Nephron (organoid): ENCODE measurements at regions not wholly inside any gene's neighbourhood (a gene's known extent, or its start where the extent isn't known, plus 50 kb on each side); places are given as distances from the start of the nearest gene placed in this dataset.
A peak's percentile ranks its signal among the peaks of the same experiment; 100 is the strongest.

Experiments
- H3K27ac Mint-ChIP-seq, 3 experiments: 2 replicates each; pipeline ENCODE4 v1.8.0; 2020; ENCODE audit warnings: mixed read lengths in 3 of 3, mild to moderate bottlenecking in 2 of 3, moderate library complexity in 1 of 3
- H3K27me3 Mint-ChIP-seq: 2 replicates; pipeline ENCODE4 v1.8.0; 2021; ENCODE audit warnings: low read depth, mild to moderate bottlenecking, moderate library complexity, mixed read lengths
- H3K36me3 Mint-ChIP-seq: 2 replicates; pipeline ENCODE4 v1.8.0; 2020; ENCODE audit warnings: low read depth, mixed read lengths
- H3K4me1 Mint-ChIP-seq: 2 replicates; pipeline ENCODE4 v1.8.0; 2020; ENCODE audit warnings: mixed read lengths
- H3K4me3 Mint-ChIP-seq, 3 experiments: 2 replicates each; pipeline ENCODE4 v1.8.0; 2020; ENCODE audit warnings: mild to moderate bottlenecking in 3 of 3, mixed read lengths in 3 of 3, moderate library complexity in 2 of 3
- H3K9me3 Mint-ChIP-seq: 2 replicates; pipeline ENCODE4 v1.8.0; 2020; ENCODE audit warnings: mixed read lengths
- TF ChIP-seq, protein P1 (sequence below), 3 experiments: fragments of 200-600 bp; sonication (generic); IDR thresholded peaks; one replicate each; pipeline ENCODE4 v1.5.0; 2021; ENCODE audit warnings: antibody characterized with exemption in 3 of 3; ENCODE audit not compliant: unreplicated experiment in 3 of 3

DNA sequence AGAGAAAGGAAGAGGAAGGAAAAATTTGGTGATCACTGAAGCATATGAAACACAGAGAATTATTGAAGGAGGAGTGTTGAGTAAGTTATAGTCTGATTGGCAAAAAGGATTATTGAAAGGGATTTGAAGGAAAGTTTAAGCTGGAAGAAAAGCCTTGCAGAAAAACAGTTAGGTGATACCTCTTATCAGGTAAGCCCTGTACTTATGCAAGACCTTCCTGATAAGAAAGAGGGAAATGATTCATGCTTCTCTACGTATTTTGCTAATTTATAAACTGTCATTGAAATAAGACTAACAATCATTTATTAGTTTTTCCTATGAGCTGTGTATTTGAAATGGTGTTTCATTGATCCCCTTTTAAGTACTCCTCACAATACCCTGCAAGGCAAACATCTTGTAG, 793.9 kb upstream of the NRXN1 start:
- H3K9me3 Mint-ChIP-seq, result no peaks in the 10 kb centered on the region
- H3K4me3 Mint-ChIP-seq, result no peak overlapping the region
- H3K4me1 Mint-ChIP-seq, result no peaks in the 10 kb centered on the region
- no peak overlapping the region for H3K27ac Mint-ChIP-seq
- H3K27me3 Mint-ChIP-seq, result no peaks in the 10 kb centered on the region
- no peaks in the 10 kb centered on the region for H3K36me3 Mint-ChIP-seq
- TF ChIP-seq, protein P1, sequence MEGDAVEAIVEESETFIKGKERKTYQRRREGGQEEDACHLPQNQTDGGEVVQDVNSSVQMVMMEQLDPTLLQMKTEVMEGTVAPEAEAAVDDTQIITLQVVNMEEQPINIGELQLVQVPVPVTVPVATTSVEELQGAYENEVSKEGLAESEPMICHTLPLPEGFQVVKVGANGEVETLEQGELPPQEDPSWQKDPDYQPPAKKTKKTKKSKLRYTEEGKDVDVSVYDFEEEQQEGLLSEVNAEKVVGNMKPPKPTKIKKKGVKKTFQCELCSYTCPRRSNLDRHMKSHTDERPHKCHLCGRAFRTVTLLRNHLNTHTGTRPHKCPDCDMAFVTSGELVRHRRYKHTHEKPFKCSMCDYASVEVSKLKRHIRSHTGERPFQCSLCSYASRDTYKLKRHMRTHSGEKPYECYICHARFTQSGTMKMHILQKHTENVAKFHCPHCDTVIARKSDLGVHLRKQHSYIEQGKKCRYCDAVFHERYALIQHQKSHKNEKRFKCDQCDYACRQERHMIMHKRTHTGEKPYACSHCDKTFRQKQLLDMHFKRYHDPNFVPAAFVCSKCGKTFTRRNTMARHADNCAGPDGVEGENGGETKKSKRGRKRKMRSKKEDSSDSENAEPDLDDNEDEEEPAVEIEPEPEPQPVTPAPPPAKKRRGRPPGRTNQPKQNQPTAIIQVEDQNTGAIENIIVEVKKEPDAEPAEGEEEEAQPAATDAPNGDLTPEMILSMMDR (IDR thresholded peaks at IDR 0.05; ENCODE audit: unreplicated experiment in 3 of 3), result no peak

DNA sequence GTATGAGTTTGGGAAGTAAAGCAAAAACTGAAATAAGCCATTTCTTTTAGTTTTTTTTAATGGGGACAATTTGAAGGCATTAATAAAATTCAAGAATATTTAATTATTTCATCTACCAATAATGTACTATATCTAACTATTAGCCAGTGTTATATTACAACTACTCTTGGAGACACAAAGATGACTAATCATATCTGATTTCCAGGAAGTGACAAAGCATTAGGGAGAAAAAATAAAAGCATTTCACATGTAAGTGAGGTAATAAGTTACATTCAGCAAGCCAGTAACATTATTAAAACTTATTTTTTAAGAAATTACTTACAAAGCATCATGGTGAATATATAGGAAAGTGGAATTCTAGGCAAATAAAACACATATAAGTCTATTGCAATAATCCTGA, 781.3 kb upstream of the NRXN1 start:
- H3K9me3 Mint-ChIP-seq, result no peaks in the 10 kb centered on the region
- TF ChIP-seq, protein P1 (IDR thresholded peaks at IDR 0.05; ENCODE audit: unreplicated experiment in 3 of 3), result no peak
- H3K4me3 Mint-ChIP-seq, result no peak overlapping the region
- no peaks in the 10 kb centered on the region for H3K27me3 Mint-ChIP-seq
- no peaks in the 10 kb centered on the region for H3K36me3 Mint-ChIP-seq
- H3K27ac Mint-ChIP-seq, result no peak overlapping the region
- H3K4me1 Mint-ChIP-seq, result no peaks in the 10 kb centered on the region

DNA sequence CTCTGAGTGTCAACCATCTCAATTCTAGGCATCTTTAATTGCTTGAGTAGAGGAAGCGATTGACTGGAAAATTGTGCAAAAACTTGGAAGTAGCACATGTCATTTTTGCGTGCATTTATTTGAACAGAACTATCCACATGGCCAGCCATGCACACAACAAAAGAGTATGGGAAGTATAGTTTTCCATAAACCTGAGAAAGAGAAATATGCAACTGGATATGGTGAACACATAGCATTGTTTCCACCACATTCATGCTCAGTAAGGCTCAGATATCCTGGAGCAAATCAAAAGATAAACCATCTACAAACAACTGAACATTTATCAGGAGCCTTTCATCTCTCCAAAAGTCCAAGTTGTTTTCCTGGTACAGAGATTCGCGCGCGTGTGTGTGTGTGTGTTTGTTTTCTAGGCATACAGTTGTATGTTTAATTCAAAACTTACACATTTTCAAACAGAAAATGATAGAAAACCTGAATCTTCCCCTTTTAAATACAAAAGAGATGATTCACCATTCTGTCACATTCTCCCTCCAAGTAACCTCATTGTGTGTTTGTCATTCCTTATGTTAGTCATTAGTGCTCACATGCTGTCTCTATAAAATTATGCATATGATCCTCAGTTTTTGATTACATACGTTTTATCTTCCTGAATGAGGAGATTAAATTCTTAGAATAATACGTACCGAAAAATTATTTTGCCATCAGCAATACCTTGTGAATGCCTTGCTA, 780.4 kb upstream of the NRXN1 start:
- no peak overlapping the region for H3K27ac Mint-ChIP-seq
- TF ChIP-seq, protein P1 (IDR thresholded peaks at IDR 0.05; ENCODE audit: unreplicated experiment in 3 of 3), result no peak
- H3K4me1 Mint-ChIP-seq, result no peaks in the 10 kb centered on the region
- no peaks in the 10 kb centered on the region for H3K9me3 Mint-ChIP-seq
- no peaks in the 10 kb centered on the region for H3K27me3 Mint-ChIP-seq
- no peaks in the 10 kb centered on the region for H3K36me3 Mint-ChIP-seq
- H3K4me3 Mint-ChIP-seq, result no peak overlapping the region

DNA sequence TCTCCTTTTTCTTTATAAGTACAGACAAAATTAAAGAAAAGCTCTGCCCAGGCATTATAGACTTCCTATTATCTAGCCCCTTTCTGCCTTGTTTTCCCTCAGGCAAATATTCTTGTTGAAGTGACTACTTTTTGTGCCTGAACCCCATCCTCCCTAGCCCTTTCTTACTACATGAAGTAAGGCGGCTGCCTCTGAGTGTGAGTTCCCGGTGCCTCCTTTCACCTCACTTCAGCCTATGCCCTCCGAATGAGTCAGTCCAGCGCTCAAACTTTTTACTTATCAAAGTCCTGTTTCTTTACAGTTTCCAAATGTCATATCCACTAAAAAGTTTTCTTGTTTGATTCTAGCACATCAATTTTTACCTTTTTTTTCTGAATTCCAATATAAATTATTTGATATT, 778.3 kb upstream of the NRXN1 start:
- Mint-ChIP-seq H3K27me3 (no peaks in the 10 kb centered on the region), H3K9me3 (no peaks in the 10 kb centered on the region)

GRCh38 chr2:51807229-51807628, 775.3 kb upstream of the NRXN1 start:
- Mint-ChIP-seq H3K9me3 (peaks cover 1% of the 10 kb centered on the region), H3K27me3 (no peaks in the 10 kb centered on the region), H3K4me1 (no peaks in the 10 kb centered on the region), H3K4me3 (no peak overlapping the region), H3K27ac (no peak overlapping the region), H3K36me3 (no peaks in the 10 kb centered on the region)
- TF ChIP-seq, protein P1 (IDR thresholded peaks at IDR 0.05; ENCODE audit: unreplicated experiment in 3 of 3), result no peak

More for the DNA sequence above, 778.3 kb upstream of the NRXN1 start:
- H3K4me3 Mint-ChIP-seq, result no peak overlapping the region
- H3K27ac Mint-ChIP-seq, result no peak overlapping the region
- no peaks in the 10 kb centered on the region for H3K36me3 Mint-ChIP-seq
- no peaks in the 10 kb centered on the region for H3K4me1 Mint-ChIP-seq
- TF ChIP-seq, protein P1 (IDR thresholded peaks at IDR 0.05; ENCODE audit: unreplicated experiment in 3 of 3), result no peak

DNA sequence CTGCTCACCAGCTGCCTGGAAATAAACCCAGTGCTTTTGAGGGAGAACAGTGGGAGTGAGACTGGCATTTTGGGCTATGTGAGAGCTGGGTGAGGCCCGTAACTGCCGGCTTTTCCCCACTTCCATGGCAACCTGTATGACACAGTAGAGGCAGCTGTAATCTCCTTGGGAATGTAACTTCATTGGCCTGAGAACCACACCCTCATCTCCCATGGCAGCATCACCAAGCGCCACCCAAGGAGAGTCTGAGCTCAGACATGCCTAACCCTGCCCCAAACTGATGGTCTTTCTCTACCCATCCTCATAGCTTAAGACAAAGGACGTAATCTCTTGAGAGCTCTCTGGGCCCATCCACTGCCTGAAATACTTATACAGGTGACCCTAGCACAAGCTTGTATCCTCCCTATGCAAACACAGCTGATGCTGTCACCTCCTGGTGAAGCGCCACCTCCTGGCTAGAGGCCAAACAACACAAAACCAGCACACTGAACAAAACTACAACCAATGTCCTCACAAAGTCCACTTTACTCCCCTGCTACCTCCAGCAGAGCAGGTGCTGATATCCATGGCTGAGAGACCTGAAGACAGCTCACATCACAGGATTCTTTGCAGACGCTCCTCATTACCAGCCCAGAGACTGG, 763.4 kb upstream of the NRXN1 start:
- TF ChIP-seq, protein P1 (IDR thresholded peaks at IDR 0.05; ENCODE audit: unreplicated experiment in 3 of 3), result peak in 1 of 3 experiments; percentile 23
- H3K9me3 Mint-ChIP-seq, result peaks cover 10% of the 10 kb centered on the region
- H3K4me3 Mint-ChIP-seq, result no peak overlapping the region
- H3K27me3 Mint-ChIP-seq, result no peaks in the 10 kb centered on the region
- H3K36me3 Mint-ChIP-seq, result no peaks in the 10 kb centered on the region
- H3K27ac Mint-ChIP-seq, result no peak overlapping the region
- no peaks in the 10 kb centered on the region for H3K4me1 Mint-ChIP-seq
